Neural progenitor cell (in vitro differentiated cells): ENCODE measurements at regions not wholly inside any gene's neighbourhood (a gene's known extent, or its start where the extent isn't known, plus 50 kb on each side); places are given as distances from the start of the nearest gene placed in this dataset.

Source experiments
- DNase-seq: peaks from one replicate; pipeline ENCODE4 v3.0.0-alpha.2; 2016; ENCODE audit warnings: low spot score
- H2AFZ ChIP-seq: fragments of 200-600 bp; sonication (generic); replicated peaks from 2 replicates; pipeline ENCODE4 v1.6.1; 2016; ENCODE audit warnings: antibody characterized with exemption
- H3F3A ChIP-seq: fragments of 200-600 bp; sonication (generic); 2 replicates; pipeline ENCODE4 v1.6.1; 2016; ENCODE audit warnings: antibody characterized with exemption, low read depth
- H3K27ac ChIP-seq: fragments of 200-600 bp; sonication (generic); 2 replicates; pipeline ENCODE4 v1.5.1; 2016; ENCODE audit warnings: mild to moderate bottlenecking
- H3K27me3 ChIP-seq: fragments of 200-600 bp; sonication (generic); 2 replicates; pipeline ENCODE4 v1.6.1; 2016; ENCODE audit warnings: mild to moderate bottlenecking, moderate library complexity
- H3K36me3 ChIP-seq: fragments of 200-600 bp; sonication (generic); 2 replicates; pipeline ENCODE4 v1.5.1; 2016
- H3K4me1 ChIP-seq: fragments of 200-600 bp; sonication (generic); 2 replicates; pipeline ENCODE4 v1.6.1; 2016; ENCODE audit warnings: mixed run types
- H3K4me2 ChIP-seq: fragments of 200-600 bp; sonication (generic); 2 replicates; pipeline ENCODE4 v1.6.1; 2016
- H3K4me3 ChIP-seq: fragments of 200-600 bp; sonication (generic); 2 replicates; pipeline ENCODE4 v1.5.1; 2016
- H3K79me2 ChIP-seq: fragments of 200-600 bp; sonication (generic); 2 replicates; pipeline ENCODE4 v1.6.1; 2016; ENCODE audit warnings: low read depth
- H3K9ac ChIP-seq: fragments of 200-600 bp; sonication (generic); 2 replicates; pipeline ENCODE4 v1.6.1; 2016
- H3K9me3 ChIP-seq: fragments of 200-600 bp; sonication (generic); 2 replicates; pipeline ENCODE4 v1.5.1; 2016; ENCODE audit warnings: low read depth
- H4K20me1 ChIP-seq: fragments of 200-600 bp; sonication (generic); 2 replicates; pipeline ENCODE4 v1.6.1; 2016; ENCODE audit warnings: low read depth
- H3K27ac Mint-ChIP-seq: 3 replicates; pipeline ENCODE4 v1.8.0; 2021; ENCODE audit warnings: mixed read lengths
- H3K27me3 Mint-ChIP-seq: 2 replicates; pipeline ENCODE4 v1.8.0; 2022; ENCODE audit warnings: low read depth, mild to moderate bottlenecking, inconsistent platforms, moderate library complexity, mixed read lengths; ENCODE audit not compliant: insufficient read depth
- H3K36me3 Mint-ChIP-seq: 3 replicates; pipeline ENCODE4 v1.8.0; 2021; ENCODE audit warnings: mixed read lengths
- H3K4me1 Mint-ChIP-seq: 3 replicates; pipeline ENCODE4 v1.8.0; 2021; ENCODE audit warnings: mixed read lengths
- H3K4me3 Mint-ChIP-seq: 3 replicates; pipeline ENCODE4 v1.8.0; 2021; ENCODE audit warnings: mild to moderate bottlenecking, moderate library complexity, mixed read lengths
- H3K9me3 Mint-ChIP-seq: 3 replicates; pipeline ENCODE4 v1.8.0; 2020; ENCODE audit warnings: mixed read lengths
- CTCF ChIP-seq: fragments of 200-600 bp; sonication (generic); IDR thresholded peaks from 2 replicates; pipeline ENCODE4 v1.5.1; 2017; ENCODE audit warnings: antibody characterized with exemption, mild to moderate bottlenecking
- EZH2 ChIP-seq: fragments of 200-600 bp; sonication (generic); IDR thresholded peaks from 2 replicates; pipeline ENCODE4 v1.6.1; 2017; ENCODE audit warnings: antibody characterized with exemption, mild to moderate bottlenecking, moderate library complexity
- EZH2phosphoT487 ChIP-seq: fragments of 200-600 bp; sonication (generic); IDR thresholded peaks from 2 replicates; pipeline ENCODE4 v1.6.1; 2017; ENCODE audit warnings: antibody characterized with exemption

- H2AFZ ChIP-seq: no peak overlapping the region
- TF ChIP-seq EZH2phosphoT487 (no peak), EZH2 (no peak), CTCF (no peak)
- no peak overlapping the region for H3K4me2 ChIP-seq
- H3K4me3 Mint-ChIP-seq: no peak overlapping the region
- H3K36me3 ChIP-seq: no peaks in the 10 kb centered on the region
- no peaks in the 10 kb centered on the region for H3K79me2 ChIP-seq
- H3K9ac ChIP-seq: no peak overlapping the region
- no peaks in the 10 kb centered on the region for H3K9me3 Mint-ChIP-seq
- H3K36me3 Mint-ChIP-seq: no peaks in the 10 kb centered on the region
- H3K4me3 ChIP-seq: no peak overlapping the region
- H4K20me1 ChIP-seq: no peaks in the 10 kb centered on the region
- no peak for DNase-seq
- H3K27me3 Mint-ChIP-seq: peaks cover 2% of the 10 kb centered on the region
- peaks cover 18% of the 10 kb centered on the region for H3K4me1 Mint-ChIP-seq
- H3K9me3 ChIP-seq: no peaks in the 10 kb centered on the region
- no peaks in the 10 kb centered on the region for H3F3A ChIP-seq
- H3K27me3 ChIP-seq: no peaks in the 10 kb centered on the region
- H3K27ac ChIP-seq: no peak overlapping the region
- peaks cover 10% of the 10 kb centered on the region for H3K4me1 ChIP-seq
- H3K27ac Mint-ChIP-seq: no peak overlapping the region
Observed at GRCh38 chr5:56323505-56323904, 90.4 kb upstream of the ANKRD55 start.

- H3K9me3 Mint-ChIP-seq: no peaks in the 10 kb centered on the region
- Histone ChIP-seq H2AFZ (no peak overlapping the region), H3K4me1 (peaks cover 10% of the 10 kb centered on the region), H3K4me3 (no peak overlapping the region), H3F3A (no peaks in the 10 kb centered on the region), H3K9me3 (no peaks in the 10 kb centered on the region), H3K36me3 (no peaks in the 10 kb centered on the region), H3K9ac (no peak overlapping the region), H3K27ac (no peak overlapping the region), H3K27me3 (no peaks in the 10 kb centered on the region), H3K4me2 (no peak overlapping the region), H3K79me2 (no peaks in the 10 kb centered on the region), H4K20me1 (no peaks in the 10 kb centered on the region)
- no peak overlapping the region for H3K27ac Mint-ChIP-seq
- no peak for TF ChIP-seq EZH2
- no peak for TF ChIP-seq EZH2phosphoT487
- TF ChIP-seq CTCF: no peak
- peaks cover 18% of the 10 kb centered on the region for H3K4me1 Mint-ChIP-seq
- H3K4me3 Mint-ChIP-seq: no peak overlapping the region
- no peak for DNase-seq
- no peaks in the 10 kb centered on the region for H3K36me3 Mint-ChIP-seq
- peaks cover 2% of the 10 kb centered on the region for H3K27me3 Mint-ChIP-seq
Observed at GRCh38 chr5:56322592-56322991, 89.5 kb upstream of the ANKRD55 start.

DNA sequence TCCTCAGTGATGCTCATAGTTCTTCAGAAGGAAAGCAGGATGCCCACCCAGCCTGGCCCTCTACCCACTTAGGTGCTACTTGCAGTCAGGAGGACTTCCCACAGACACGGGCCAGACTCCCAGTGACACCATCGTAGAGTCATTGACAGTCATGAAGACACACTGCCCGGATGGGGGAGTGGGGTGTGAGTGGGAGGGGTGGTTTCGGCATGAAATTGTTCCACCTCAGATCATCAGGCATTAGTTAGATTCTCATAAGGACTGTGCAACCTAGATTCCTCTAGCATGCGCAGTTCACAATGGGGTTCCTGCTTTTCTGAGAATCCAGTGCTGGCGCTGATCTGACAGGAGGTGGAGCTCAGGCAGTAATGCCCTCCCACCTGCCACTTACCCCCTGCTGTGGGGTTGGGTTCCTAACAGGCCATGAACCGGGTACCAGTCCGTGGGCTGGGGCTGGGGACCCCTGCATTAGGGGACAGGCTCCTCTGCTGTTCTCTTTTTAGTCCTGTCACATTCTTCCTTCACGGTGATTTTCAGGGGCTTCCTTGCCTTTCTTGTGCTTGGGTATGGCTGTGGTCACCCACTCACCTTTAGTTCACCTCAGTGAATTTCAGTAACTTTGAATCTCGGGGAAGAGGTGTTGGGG is 88.2 kb upstream of the ANKRD55 start:
- H3K4me1 Mint-ChIP-seq: peaks cover 10% of the 10 kb centered on the region
- no peaks in the 10 kb centered on the region for H3K9me3 Mint-ChIP-seq
- H3K27ac ChIP-seq: no peak overlapping the region
- H3K9ac ChIP-seq: no peak overlapping the region
- H3K27ac Mint-ChIP-seq: no peak overlapping the region
- H3K36me3 Mint-ChIP-seq: no peaks in the 10 kb centered on the region
- no peak overlapping the region for H3K4me3 ChIP-seq
- DNase-seq: no peak
- no peaks in the 10 kb centered on the region for H3K36me3 ChIP-seq
- H3K79me2 ChIP-seq: no peaks in the 10 kb centered on the region
- H3K4me3 Mint-ChIP-seq: no peak overlapping the region
- H3F3A ChIP-seq: no peaks in the 10 kb centered on the region
- no peaks in the 10 kb centered on the region for H3K9me3 ChIP-seq
- no peak overlapping the region for H3K4me2 ChIP-seq
- H2AFZ ChIP-seq: no peak overlapping the region
- TF ChIP-seq CTCF (no peak), EZH2phosphoT487 (no peak), EZH2 (no peak)
- no peaks in the 10 kb centered on the region for H3K4me1 ChIP-seq
- H4K20me1 ChIP-seq: no peaks in the 10 kb centered on the region
- no peaks in the 10 kb centered on the region for H3K27me3 ChIP-seq
- peaks cover 2% of the 10 kb centered on the region for H3K27me3 Mint-ChIP-seq
